Stomach (tissue), 4 donors: ENCODE measurements at regions not wholly inside any gene's neighbourhood (a gene's known extent, or its start where the extent isn't known, plus 50 kb on each side); places are given as distances from the start of the nearest gene placed in this dataset.

ENCODE experiments used
- CTCF ChIP-seq, 7 experiments: fragments of 450-650 bp in 4 of 7; fragments of 200-600 bp in 3 of 7; sonication (generic) in 3 of 7; IDR thresholded peaks; one replicate each; pipeline ENCODE4 v1.5.1; 2016 to 2019; ENCODE audit warnings: antibody characterized with exemption in 7 of 7, control low read depth in 2 of 7, mild to moderate bottlenecking in 1 of 7
- EP300 ChIP-seq: sonication (generic); formaldehyde crosslinking; IDR thresholded peaks from one replicate; pipeline ENCODE4 v1.6.1; 2017; ENCODE audit warnings: antibody characterized with exemption
- POLR2A ChIP-seq, 4 donors: fragments of 450-650 bp; IDR thresholded peaks; one replicate each; pipeline ENCODE4 v1.6.1; 2016; ENCODE audit warnings: antibody characterized with exemption in 4 of 4, control low read depth in 2 of 4, mild to moderate bottlenecking in 1 of 4, moderate library complexity in 1 of 4
- POLR2AphosphoS5 ChIP-seq, 3 donors: sonication (generic); formaldehyde crosslinking; IDR thresholded peaks; one replicate each; pipeline ENCODE4 v1.6.1; 2016; ENCODE audit warnings: antibody characterized with exemption in 3 of 3

GRCh38 chr1:224541901-224542630 is 74.1 kb upstream of the CNIH3 start:
- TF ChIP-seq POLR2A (IDR thresholded peaks at IDR 0.05): no peak
- TF ChIP-seq POLR2AphosphoS5 (IDR thresholded peaks at IDR 0.05): no peak
- no peak for TF ChIP-seq CTCF (IDR thresholded peaks at IDR 0.05)
- TF ChIP-seq EP300: no peak
